Uterus (tissue), 2 donors: ENCODE measurements at regions not wholly inside any gene's neighbourhood (a gene's known extent, or its start where the extent isn't known, plus 50 kb on each side); places are given as distances from the start of the nearest gene placed in this dataset.

Experiments
- POLR2A ChIP-seq, 2 donors: fragments of 450-650 bp; IDR thresholded peaks; one replicate each; pipeline ENCODE4 v1.6.1; 2016; ENCODE audit warnings: antibody characterized with exemption in 2 of 2, mild to moderate bottlenecking in 1 of 2, moderate library complexity in 1 of 2
- TF ChIP-seq, protein P1 (sequence below), 4 experiments: fragments of 200-600 bp in 2 of 4; fragments of 450-650 bp in 2 of 4; sonication (generic) in 2 of 4; IDR thresholded peaks; one replicate each; pipeline ENCODE4 v1.5.1; 2016 to 2019; ENCODE audit warnings: antibody characterized with exemption in 4 of 4, mild to moderate bottlenecking in 2 of 4, moderate library complexity in 1 of 4

DNA sequence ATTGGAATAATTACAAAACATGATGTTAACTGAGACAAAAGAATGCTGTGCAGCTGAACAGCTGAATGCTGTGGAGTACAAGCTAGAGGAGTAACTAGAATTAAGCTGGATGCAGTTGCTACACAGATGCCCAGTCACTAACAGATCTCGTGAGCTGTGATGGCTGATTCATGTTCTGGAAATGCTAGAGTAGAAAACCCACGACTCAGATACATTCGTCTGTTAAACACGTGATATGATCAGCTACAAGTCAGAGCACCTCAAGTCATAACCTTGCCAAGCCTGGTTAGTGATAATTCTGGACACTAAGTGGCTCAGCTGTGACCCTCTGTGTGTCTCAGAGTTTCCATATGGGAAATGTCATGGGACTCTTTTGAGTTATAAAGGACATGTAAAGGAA lies 89.7 kb upstream of the ESRRG start:
- TF ChIP-seq, protein P1, sequence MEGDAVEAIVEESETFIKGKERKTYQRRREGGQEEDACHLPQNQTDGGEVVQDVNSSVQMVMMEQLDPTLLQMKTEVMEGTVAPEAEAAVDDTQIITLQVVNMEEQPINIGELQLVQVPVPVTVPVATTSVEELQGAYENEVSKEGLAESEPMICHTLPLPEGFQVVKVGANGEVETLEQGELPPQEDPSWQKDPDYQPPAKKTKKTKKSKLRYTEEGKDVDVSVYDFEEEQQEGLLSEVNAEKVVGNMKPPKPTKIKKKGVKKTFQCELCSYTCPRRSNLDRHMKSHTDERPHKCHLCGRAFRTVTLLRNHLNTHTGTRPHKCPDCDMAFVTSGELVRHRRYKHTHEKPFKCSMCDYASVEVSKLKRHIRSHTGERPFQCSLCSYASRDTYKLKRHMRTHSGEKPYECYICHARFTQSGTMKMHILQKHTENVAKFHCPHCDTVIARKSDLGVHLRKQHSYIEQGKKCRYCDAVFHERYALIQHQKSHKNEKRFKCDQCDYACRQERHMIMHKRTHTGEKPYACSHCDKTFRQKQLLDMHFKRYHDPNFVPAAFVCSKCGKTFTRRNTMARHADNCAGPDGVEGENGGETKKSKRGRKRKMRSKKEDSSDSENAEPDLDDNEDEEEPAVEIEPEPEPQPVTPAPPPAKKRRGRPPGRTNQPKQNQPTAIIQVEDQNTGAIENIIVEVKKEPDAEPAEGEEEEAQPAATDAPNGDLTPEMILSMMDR (IDR thresholded peaks at IDR 0.05), result no peak
- no peak for TF ChIP-seq POLR2A (IDR thresholded peaks at IDR 0.05)
